H9 (cell line): ENCODE measurements at regions not wholly inside any gene's neighbourhood (a gene's known extent, or its start where the extent isn't known, plus 50 kb on each side); places are given as distances from the start of the nearest gene placed in this dataset.

Experiments used
- DNase-seq: peaks from one replicate; pipeline ENCODE4 v3.0.0-alpha.2; 2017
- H2AFZ ChIP-seq: one replicate; pipeline ENCODE4 v1.6.1; 2013; ENCODE audit warnings: mild to moderate bottlenecking, low read length, control low read depth, moderate library complexity
- H2AK5ac ChIP-seq: 2 replicates; pipeline ENCODE4 v1.6.1; 2013; ENCODE audit warnings: low read length, control low read depth, mixed read lengths; ENCODE audit not compliant: insufficient read length
- H2BK120ac ChIP-seq: one replicate; pipeline ENCODE4 v1.6.1; 2013; ENCODE audit warnings: low read depth, mild to moderate bottlenecking, low read length, control low read depth, inconsistent platforms; ENCODE audit not compliant: poor library complexity, severe bottlenecking
- H2BK12ac ChIP-seq: 2 replicates; pipeline ENCODE4 v1.6.1; 2013; ENCODE audit warnings: low read length, control low read depth, mixed read lengths, low read depth; ENCODE audit not compliant: insufficient read length
- H2BK15ac ChIP-seq: 2 replicates; pipeline ENCODE4 v1.6.1; 2013; ENCODE audit warnings: low read depth, low read length, control low read depth
- H2BK20ac ChIP-seq: one replicate; pipeline ENCODE4 v1.6.1; 2013; ENCODE audit warnings: low read depth, mild to moderate bottlenecking, low read length, control low read depth, inconsistent platforms; ENCODE audit not compliant: poor library complexity, severe bottlenecking
- H2BK5ac ChIP-seq: 2 replicates; pipeline ENCODE4 v1.6.1; 2013; ENCODE audit warnings: low read length, control low read depth, mixed read lengths; ENCODE audit not compliant: insufficient read length
- H3K14ac ChIP-seq: 2 replicates; pipeline ENCODE4 v1.6.1; 2013; ENCODE audit warnings: low read length, control low read depth; ENCODE audit not compliant: insufficient read depth
- H3K18ac ChIP-seq: 2 replicates; pipeline ENCODE4 v1.6.1; 2013; ENCODE audit warnings: low read depth, mild to moderate bottlenecking, mixed read lengths, low read length, control low read depth; ENCODE audit not compliant: insufficient read length
- H3K23ac ChIP-seq: 2 replicates; pipeline ENCODE4 v1.6.1; 2013; ENCODE audit warnings: low read length, control low read depth, mixed read lengths, low read depth; ENCODE audit not compliant: insufficient read length
- H3K23me2 ChIP-seq: 2 replicates; pipeline ENCODE4 v1.6.1; 2013; ENCODE audit warnings: low read depth, mild to moderate bottlenecking, mixed read lengths, low read length, control low read depth; ENCODE audit not compliant: insufficient read length, poor library complexity, severe bottlenecking
- H3K27ac ChIP-seq: 2 replicates; pipeline ENCODE4 v1.5.1; 2013; ENCODE audit warnings: low read length, control low read depth, mixed read lengths, low read depth; ENCODE audit not compliant: insufficient read length
- H3K27me3 ChIP-seq: 2 replicates; pipeline ENCODE4 v1.6.1; 2013; ENCODE audit warnings: low read length, control low read depth, inconsistent platforms; ENCODE audit not compliant: insufficient read depth
- H3K4ac ChIP-seq: 2 replicates; pipeline ENCODE4 v1.6.1; 2013; ENCODE audit warnings: low read depth, mild to moderate bottlenecking, control low read depth, inconsistent platforms, low read length, moderate library complexity
- H3K4me1 ChIP-seq: 2 replicates; pipeline ENCODE4 v1.6.1; 2013; ENCODE audit warnings: low read length, control low read depth, inconsistent platforms; ENCODE audit not compliant: insufficient read depth
- H3K4me2 ChIP-seq: 2 replicates; pipeline ENCODE4 v1.6.1; 2013; ENCODE audit warnings: low read length, control low read depth, mixed read lengths; ENCODE audit not compliant: insufficient read length, insufficient read depth
- H3K56ac ChIP-seq: 2 replicates; pipeline ENCODE4 v1.6.1; 2013; ENCODE audit warnings: low read depth, mild to moderate bottlenecking, mixed read lengths, low read length, control low read depth; ENCODE audit not compliant: insufficient read length
- H3K79me1 ChIP-seq: 2 replicates; pipeline ENCODE4 v1.6.1; 2013; ENCODE audit warnings: low read depth, mild to moderate bottlenecking, moderate library complexity, low read length, control low read depth, inconsistent platforms; ENCODE audit not compliant: insufficient read depth, poor library complexity, severe bottlenecking
- H3K79me2 ChIP-seq: 2 replicates; pipeline ENCODE4 v1.6.1; 2013; ENCODE audit warnings: low read length, control low read depth, inconsistent platforms; ENCODE audit not compliant: insufficient read depth
- H3K9ac ChIP-seq: 2 replicates; pipeline ENCODE4 v1.6.1; 2013; ENCODE audit warnings: low read length, control low read depth, mixed read lengths; ENCODE audit not compliant: insufficient read length; ENCODE audit errors: extremely low read depth
- H3K9me3 ChIP-seq: one replicate; pipeline ENCODE4 v1.6.1; 2013; ENCODE audit warnings: low read depth, low read length, inconsistent platforms; ENCODE audit not compliant: control insufficient read depth
- H3T11ph ChIP-seq: one replicate; pipeline ENCODE4 v1.6.1; 2013; ENCODE audit warnings: mild to moderate bottlenecking, low read length, control low read depth, inconsistent platforms
- H4K20me1 ChIP-seq: one replicate; pipeline ENCODE4 v1.6.1; 2013; ENCODE audit not compliant: control insufficient read depth, insufficient read length, insufficient read depth
- H4K5ac ChIP-seq: 2 replicates; pipeline ENCODE4 v1.6.1; 2013; ENCODE audit warnings: low read depth, mild to moderate bottlenecking, mixed read lengths, low read length, control low read depth; ENCODE audit not compliant: insufficient read length
- H4K8ac ChIP-seq: replicated peaks from 2 replicates; pipeline ENCODE4 v1.6.1; 2013; ENCODE audit warnings: low read length, control low read depth, mixed read lengths, low read depth; ENCODE audit not compliant: insufficient read length
- H4K91ac ChIP-seq: 2 replicates; pipeline ENCODE4 v1.6.1; 2013; ENCODE audit warnings: low read depth, mild to moderate bottlenecking, moderate library complexity, mixed read lengths, low read length, control low read depth; ENCODE audit not compliant: insufficient read length
- H3K27ac Mint-ChIP-seq, 3 experiments: 2 replicates in 2 of 3; 3 replicates in 1 of 3; pipeline ENCODE4 v1.8.0; 2020 to 2021; ENCODE audit warnings: mixed read lengths in 3 of 3, mild to moderate bottlenecking in 1 of 3, moderate library complexity in 1 of 3
- H3K27me3 Mint-ChIP-seq: 2 replicates; pipeline ENCODE4 v1.8.0; 2021; ENCODE audit warnings: low read depth, mild to moderate bottlenecking, moderate library complexity, mixed read lengths
- H3K36me3 Mint-ChIP-seq, 3 experiments: 2 replicates in 2 of 3; 3 replicates in 1 of 3; pipeline ENCODE4 v1.8.0; 2020 to 2021; ENCODE audit warnings: low read depth in 3 of 3, mixed read lengths in 3 of 3; ENCODE audit not compliant: insufficient read depth in 1 of 3
- H3K4me1 Mint-ChIP-seq, 2 experiments: 2 replicates each; pipeline ENCODE4 v1.8.0; 2020; ENCODE audit warnings: mixed read lengths in 2 of 2
- H3K4me3 Mint-ChIP-seq, 2 experiments: 2 replicates in 1 of 2; 3 replicates in 1 of 2; pipeline ENCODE4 v1.8.0; 2020 to 2021; ENCODE audit warnings: mild to moderate bottlenecking in 2 of 2, mixed read lengths in 2 of 2, moderate library complexity in 1 of 2
- H3K9me3 Mint-ChIP-seq, 2 experiments: 2 replicates in 1 of 2; 3 replicates in 1 of 2; pipeline ENCODE4 v1.8.0; 2020; ENCODE audit warnings: mild to moderate bottlenecking in 2 of 2, mixed read lengths in 2 of 2, moderate library complexity in 1 of 2
- WGBS: extraction: QIAGEN DNeasy Blood & Tissue Kit; methylation state at CpG from one replicate; pipeline ENCODE4 v1.1.7; 2013; ENCODE audit warnings: missing lambda C conversion rate, low lambda C conversion rate, mixed read lengths; ENCODE audit not compliant: insufficient read length; ENCODE audit errors: extremely low coverage; 5-methylcytosine and 5-hydroxymethylcytosine counted together
- TF ChIP-seq, protein P1 (sequence below): fragments of 200-600 bp; sonication (generic); conservative IDR thresholded peaks from 3 replicates; pipeline ENCODE4 v1.8.0; 2021; ENCODE audit warnings: antibody characterized with exemption, mild to moderate bottlenecking

DNA sequence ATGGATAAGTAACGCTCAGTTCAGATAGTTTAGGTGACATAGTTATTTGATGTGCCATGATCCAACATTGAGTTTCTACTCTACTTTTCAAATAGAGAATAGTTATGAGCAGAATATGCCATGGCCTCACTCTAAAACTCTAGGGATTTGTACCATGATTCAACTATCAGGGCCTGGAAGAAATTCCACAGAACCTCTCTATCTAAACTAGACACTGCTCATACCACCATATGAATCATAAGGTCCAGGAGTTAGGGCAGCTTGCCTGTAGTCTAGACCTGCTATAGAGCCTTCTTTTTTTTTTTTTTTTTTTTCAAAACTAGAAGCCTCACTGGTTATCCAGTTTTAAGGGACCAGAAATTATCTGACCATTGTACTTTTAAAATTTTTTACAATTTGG is 571.8 kb upstream of the IMPG1 start:
- H3K9me3 Mint-ChIP-seq = no peaks in the 10 kb centered on the region
- Histone ChIP-seq H3K27ac (no peak overlapping the region), H2AFZ (no peak overlapping the region), H3K27me3 (no peaks in the 10 kb centered on the region), H3K18ac (no peak overlapping the region), H2BK5ac (no peak overlapping the region), H3K23me2 (no peaks in the 10 kb centered on the region), H3K56ac (no peak overlapping the region), H4K8ac (no peak overlapping the region), H4K91ac (no peak overlapping the region), H2BK15ac (no peak overlapping the region), H3T11ph (no peak overlapping the region), H3K79me1 (peaks cover 2% of the 10 kb centered on the region), H2BK12ac (no peak overlapping the region), H2BK120ac (no peak overlapping the region), H3K4me2 (no peak overlapping the region), H3K79me2 (no peaks in the 10 kb centered on the region), H2BK20ac (no peak overlapping the region), H3K4me1 (no peaks in the 10 kb centered on the region), H3K4ac (no peak overlapping the region), H4K20me1 (no peaks in the 10 kb centered on the region), H2AK5ac (no peak overlapping the region), H3K14ac (no peak overlapping the region), H3K23ac (no peak overlapping the region), H4K5ac (no peak overlapping the region), H3K9me3 (no peaks in the 10 kb centered on the region), H3K9ac (no peak overlapping the region)
- no peak for DNase-seq
- H3K4me3 Mint-ChIP-seq = no peak overlapping the region
- H3K27me3 Mint-ChIP-seq = no peaks in the 10 kb centered on the region
- TF ChIP-seq, protein P1, sequence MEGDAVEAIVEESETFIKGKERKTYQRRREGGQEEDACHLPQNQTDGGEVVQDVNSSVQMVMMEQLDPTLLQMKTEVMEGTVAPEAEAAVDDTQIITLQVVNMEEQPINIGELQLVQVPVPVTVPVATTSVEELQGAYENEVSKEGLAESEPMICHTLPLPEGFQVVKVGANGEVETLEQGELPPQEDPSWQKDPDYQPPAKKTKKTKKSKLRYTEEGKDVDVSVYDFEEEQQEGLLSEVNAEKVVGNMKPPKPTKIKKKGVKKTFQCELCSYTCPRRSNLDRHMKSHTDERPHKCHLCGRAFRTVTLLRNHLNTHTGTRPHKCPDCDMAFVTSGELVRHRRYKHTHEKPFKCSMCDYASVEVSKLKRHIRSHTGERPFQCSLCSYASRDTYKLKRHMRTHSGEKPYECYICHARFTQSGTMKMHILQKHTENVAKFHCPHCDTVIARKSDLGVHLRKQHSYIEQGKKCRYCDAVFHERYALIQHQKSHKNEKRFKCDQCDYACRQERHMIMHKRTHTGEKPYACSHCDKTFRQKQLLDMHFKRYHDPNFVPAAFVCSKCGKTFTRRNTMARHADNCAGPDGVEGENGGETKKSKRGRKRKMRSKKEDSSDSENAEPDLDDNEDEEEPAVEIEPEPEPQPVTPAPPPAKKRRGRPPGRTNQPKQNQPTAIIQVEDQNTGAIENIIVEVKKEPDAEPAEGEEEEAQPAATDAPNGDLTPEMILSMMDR = no peak
- peaks cover 0 to 5% of the 10 kb centered on the region in 2 experiments; a peak in 2 of 4 replicates for H3K4me1 Mint-ChIP-seq
- 0 out of 7 replicates have a peak, but pooled peaks cover 0 to 2% (median 0%) of the 10 kb centered on the region in 3 experiments for H3K36me3 Mint-ChIP-seq
- no CpG with 5 or more reads among the region's 1 CpG for WGBS
- no peak overlapping the region for H3K27ac Mint-ChIP-seq
